IMR-90 (cell line): ENCODE measurements at regions not wholly inside any gene's neighbourhood (a gene's known extent, or its start where the extent isn't known, plus 50 kb on each side); places are given as distances from the start of the nearest gene placed in this dataset.
A peak's percentile ranks its signal among the peaks of the same experiment; 100 is the strongest.

ENCODE experiments used
- ATAC-seq: fragments of 200-7000 bp; cut with Tn5 transposase; 2 replicates; pipeline ENCODE4 v1.9.1; 2020; ENCODE audit warnings: low read depth, mild to moderate bottlenecking, moderate library complexity
- BruUV-seq: library from RNA; stranded (reverse); fragments of 400-500 nt; replicated peaks from 2 replicates; lab custom pipeline; 2021; lab: Mats Ljungman, UMichigan
- CTCF ChIA-PET: fragments of 300-600 bp; formaldehyde crosslinking; extraction: SDS; loops from one replicate; lab custom pipeline; 2021; ENCODE audit warnings: antibody characterized with exemption; lab: Yijun Ruan, JAX
- POLR2A ChIA-PET: fragments of 300-600 bp; sonication (Branson Sonifier 250); formaldehyde crosslinking; loops from one replicate; lab custom pipeline; 2022; ENCODE audit warnings: antibody characterized with exemption; ENCODE audit not compliant: unreplicated experiment; lab: Charles Lee
- DNase-seq: peaks from one replicate; pipeline ENCODE4 v3.0.0; 2013
- H2AFZ ChIP-seq: replicated peaks from 2 replicates; pipeline ENCODE3; 2013; ENCODE audit warnings: low read length, mild to moderate bottlenecking; ENCODE audit not compliant: poor library complexity
- H2AK5ac ChIP-seq: 2 replicates; pipeline ENCODE4 v1.6.1; 2013; ENCODE audit warnings: low read depth, low read length, inconsistent platforms
- H2AK9ac ChIP-seq: replicated peaks from 2 replicates; pipeline ENCODE3; 2013; ENCODE audit warnings: mild to moderate bottlenecking, low read depth, low read length, moderate library complexity; ENCODE audit not compliant: poor library complexity
- H2BK120ac ChIP-seq: 2 replicates; pipeline ENCODE4 v1.6.1; 2013; ENCODE audit warnings: low read depth, low read length, inconsistent platforms
- H2BK15ac ChIP-seq: 3 replicates; pipeline ENCODE4 v1.6.1; 2013; ENCODE audit warnings: low read depth, low read length, inconsistent platforms
- H2BK20ac ChIP-seq: 2 replicates; pipeline ENCODE4 v1.6.1; 2013; ENCODE audit warnings: low read depth, mild to moderate bottlenecking, inconsistent platforms, low read length, moderate library complexity
- H2BK5ac ChIP-seq: 2 replicates; pipeline ENCODE4 v1.6.1; 2013; ENCODE audit warnings: mild to moderate bottlenecking, low read depth, low read length, inconsistent platforms; ENCODE audit not compliant: poor library complexity, severe bottlenecking
- H3K14ac ChIP-seq: replicated peaks from 2 replicates; pipeline ENCODE4 v1.6.1; 2013; ENCODE audit warnings: low read depth, low read length, inconsistent platforms
- H3K18ac ChIP-seq: 2 replicates; pipeline ENCODE4 v1.6.1; 2013; ENCODE audit warnings: low read depth, low read length, control low read depth
- H3K23ac ChIP-seq: 2 replicates; pipeline ENCODE4 v1.6.1; 2013; ENCODE audit warnings: low read depth, low read length, inconsistent platforms
- H3K27ac ChIP-seq: 2 replicates; pipeline ENCODE4 v1.5.1; 2013; ENCODE audit warnings: mild to moderate bottlenecking, control low read depth, low read length; ENCODE audit not compliant: insufficient read depth
- H3K27me3 ChIP-seq: 2 replicates; pipeline ENCODE4 v1.6.1; 2013; ENCODE audit warnings: low read length; ENCODE audit not compliant: control insufficient read depth, insufficient read depth
- H3K36me3 ChIP-seq: 2 replicates; pipeline ENCODE4 v1.6.1; 2013; ENCODE audit warnings: low read length, mixed read lengths; ENCODE audit not compliant: control insufficient read depth, insufficient read depth
- H3K4ac ChIP-seq: 2 replicates; pipeline ENCODE4 v1.6.1; 2013; ENCODE audit warnings: low read depth, low read length, inconsistent platforms
- H3K4me1 ChIP-seq: 2 replicates; pipeline ENCODE4 v1.6.1; 2013; ENCODE audit warnings: low read length, mixed read lengths; ENCODE audit not compliant: control insufficient read depth, insufficient read depth
- H3K4me2 ChIP-seq: 2 replicates; pipeline ENCODE4 v1.6.1; 2013; ENCODE audit warnings: low read depth, mild to moderate bottlenecking, control low read depth, low read length, moderate library complexity
- H3K4me3 ChIP-seq: 2 replicates; pipeline ENCODE4 v1.5.1; 2013; ENCODE audit warnings: low read depth, mild to moderate bottlenecking, control low read depth, low read length, moderate library complexity; ENCODE audit not compliant: insufficient read depth
- H3K56ac ChIP-seq: 2 replicates; pipeline ENCODE4 v1.6.1; 2013; ENCODE audit warnings: low read length, inconsistent platforms; ENCODE audit not compliant: insufficient read depth; ENCODE audit errors: extremely low read depth
- H3K79me1 ChIP-seq, 2 experiments: 2 replicates each; pipeline ENCODE4 v1.6.1; 2013; ENCODE audit warnings: low read length in 2 of 2, inconsistent platforms in 1 of 2, low read depth in 1 of 2
- H3K9ac ChIP-seq: 2 replicates; pipeline ENCODE4 v1.6.1; 2013; ENCODE audit warnings: low read depth, low read length, control low read depth
- H3K9me1 ChIP-seq: 2 replicates; pipeline ENCODE4 v1.6.1; 2013; ENCODE audit warnings: low read length, inconsistent platforms; ENCODE audit not compliant: insufficient read depth
- H3K9me3 ChIP-seq: 2 replicates; pipeline ENCODE4 v1.6.1; 2013; ENCODE audit warnings: low read length; ENCODE audit not compliant: control insufficient read depth, insufficient read depth
- H4K20me1 ChIP-seq: 2 replicates; pipeline ENCODE4 v1.6.1; 2013; ENCODE audit warnings: low read length, inconsistent platforms; ENCODE audit not compliant: insufficient read depth
- H4K5ac ChIP-seq: 2 replicates; pipeline ENCODE4 v1.6.1; 2013; ENCODE audit warnings: mild to moderate bottlenecking, low read depth, low read length, control low read depth
- H4K8ac ChIP-seq, 2 experiments: 2 replicates each; pipeline ENCODE4 v1.6.1; 2013; ENCODE audit warnings: low read depth in 2 of 2, low read length in 2 of 2, control low read depth in 1 of 2, inconsistent platforms in 1 of 2
- H4K91ac ChIP-seq: 2 replicates; pipeline ENCODE4 v1.6.1; 2013; ENCODE audit warnings: low read depth, low read length, inconsistent platforms; ENCODE audit not compliant: insufficient read depth
- BHLHE40 ChIP-seq: fragments of 150-350 bp; IDR thresholded peaks from 2 replicates; pipeline ENCODE4 v1.6.1; 2016; ENCODE audit warnings: mild to moderate bottlenecking, low read depth, low read length
- CEBPB ChIP-seq: IDR thresholded peaks from 2 replicates; pipeline ENCODE4 v1.6.1; 2012; ENCODE audit warnings: low read depth, low read length, improper control_type of control experiment
- CHD1 ChIP-seq: IDR thresholded peaks from 2 replicates; pipeline ENCODE4 v1.6.1; 2012; ENCODE audit warnings: low read depth, low read length, improper control_type of control experiment
- CTCF ChIP-seq: conservative IDR thresholded peaks from 2 replicates; pipeline ENCODE4 v1.5.1; 2012; ENCODE audit warnings: mild to moderate bottlenecking, low read depth, low read length, improper control_type of control experiment
- ELK1 ChIP-seq: fragments of 150-350 bp; IDR thresholded peaks from 2 replicates; pipeline ENCODE4 v1.6.1; 2016; ENCODE audit warnings: low read depth, mild to moderate bottlenecking, low read length, moderate library complexity, borderline replicate concordance
- FOS ChIP-seq: fragments of 150-350 bp; IDR thresholded peaks from 2 replicates; pipeline ENCODE4 v1.6.1; 2016; ENCODE audit warnings: low read depth, low read length
- MAFK ChIP-seq: IDR thresholded peaks from 2 replicates; pipeline ENCODE4 v1.6.1; 2012; ENCODE audit warnings: low read depth, low read length, improper control_type of control experiment
- MAZ ChIP-seq: IDR thresholded peaks from 2 replicates; pipeline ENCODE4 v1.6.1; 2012; ENCODE audit warnings: low read depth, mild to moderate bottlenecking, low read length, improper control_type of control experiment, moderate library complexity, borderline replicate concordance
- MXI1 ChIP-seq: IDR thresholded peaks from 2 replicates; pipeline ENCODE4 v1.6.1; 2012; ENCODE audit warnings: low read depth, mild to moderate bottlenecking, low read length, moderate library complexity, borderline replicate concordance
- RAD21 ChIP-seq: IDR thresholded peaks from 2 replicates; pipeline ENCODE4 v1.6.1; 2012; ENCODE audit warnings: low read length, improper control_type of control experiment
- RCOR1 ChIP-seq: IDR thresholded peaks from 2 replicates; pipeline ENCODE4 v1.6.1; 2012; ENCODE audit warnings: mild to moderate bottlenecking, low read length, improper control_type of control experiment; ENCODE audit not compliant: insufficient replicate concordance
- RFX5 ChIP-seq: IDR thresholded peaks from 2 replicates; pipeline ENCODE4 v1.8.0; 2012; ENCODE audit warnings: low read depth, mild to moderate bottlenecking, low read length, moderate library complexity
- USF2 ChIP-seq: fragments of 150-350 bp; IDR thresholded peaks from 2 replicates; pipeline ENCODE4 v1.6.1; 2017; ENCODE audit warnings: mild to moderate bottlenecking, antibody characterized with exemption, low read length, low read depth
- whole genome bisulfite sequencing, 2 experiments: methylation state at CpG; one replicate each; pipeline versions ENCODE4 v1.1.5 to v1.1.7; 2013; ENCODE audit warnings: missing lambda C conversion rate in 2 of 2; ENCODE audit not compliant: insufficient read length in 1 of 2; ENCODE audit errors: extremely low coverage in 2 of 2; 5-methylcytosine and 5-hydroxymethylcytosine counted together
- dilution Hi-C: fragments of 300-500 bp; cut with HindIII; formaldehyde crosslinking; loops from one replicate; pipeline ENCODE4 v1.14.3; 2018; ENCODE audit warnings: low sequenced_read_pairs; ENCODE audit not compliant: unreplicated experiment
- in situ Hi-C: fragments of 300-500 bp; cut with MboI; formaldehyde crosslinking; loops from 3 replicates; pipeline ENCODE4 v1.14.3; 2019; ENCODE audit warnings: low sequenced_read_pairs, inconsistent platforms, mixed read lengths
- intact Hi-C: fragments of 100-400 bp; cut with micrococcal nuclease; formaldehyde crosslinking; loops from 2 replicates; pipeline ENCODE4 v1.10.0; 2022

- no peak overlapping the region for H3K27ac ChIP-seq
- no TSS peak for BruUV-seq
- CTCF ChIA-PET = no interaction called here
These were observed 96.1 kb upstream of the ARMC2 start for GRCh38 chr6:108751851-108752732.

More at GRCh38 chr6:108751851-108752732, 96.1 kb upstream of the ARMC2 start:
- Histone ChIP-seq H3K4me1 (peaks cover 5% of the 10 kb centered on the region), H3K9ac (no peak overlapping the region), H2BK120ac (no peak overlapping the region), H2AK9ac (no peak overlapping the region), H3K4ac (no peak overlapping the region), H4K5ac (no peak overlapping the region), H3K27me3 (no peaks in the 10 kb centered on the region), H3K79me1 (no peaks in the 10 kb centered on the region), H2AK5ac (no peak overlapping the region), H3K23ac (no peak overlapping the region; the same call in 1 of the 2 replicates), H3K14ac (0 out of 2 replicates have a peak overlapping the region, but pooled peaks have one; percentile 4), H3K4me2 (no peak overlapping the region), H3K9me3 (no peaks in the 10 kb centered on the region), H4K8ac (no peak overlapping the region), H3K36me3 (no peaks in the 10 kb centered on the region), H3K56ac (no peak overlapping the region), H2BK20ac (no peak overlapping the region), H2BK15ac (no peak overlapping the region), H3K9me1 (no peaks in the 10 kb centered on the region; the same call in 1 of the 2 replicates), H3K18ac (no peak overlapping the region), H4K20me1 (no peaks in the 10 kb centered on the region), H4K91ac (no peak overlapping the region), H2AFZ (no peak overlapping the region), H2BK5ac (no peak overlapping the region), H3K4me3 (no peak overlapping the region)
- dilution Hi-C loops (no loop called here), intact Hi-C loops (no loop called here), in situ Hi-C loops (no loop called here)
- WGBS, 2 experiments = 42% methylated on average over 2 of the region's 5 CpGs; no CpG with 5 or more reads in 1 of the 2 experiments
- POLR2A ChIA-PET = interaction anchor here (0.6 kb wide), 1 partner anchor 728 kb away, joined by 14 read pairs; no protein-coding TSS in a partner anchor
- ATAC-seq = no peak
- no peak for DNase-seq
- TF ChIP-seq CHD1 (no peak), FOS (no peak), CTCF (no peak), MAFK (no peak), BHLHE40 (no peak), RCOR1 (no peak), RFX5 (no peak), MAZ (no peak), MXI1 (no peak), RAD21 (no peak), CEBPB (no peak), ELK1 (no peak), USF2 (no peak)
